ENCODE measurements at regions not wholly inside any gene's neighbourhood (a gene's known extent, or its start where the extent isn't known, plus 50 kb on each side); places are given as distances from the start of the nearest gene placed in this dataset.

- TF ChIP-seq CTCF (IDR thresholded peaks at IDR 0.05) (no peak), ZFX (IDR thresholded peaks at IDR 0.05; ENCODE audit: borderline replicate concordance) (no peak)
Observed at GRCh38 chr11:31995032-31995431, 95.8 kb upstream of the RCN1 start.

Measured in 22Rv1 (cell line).